ENCODE measurements at regions not wholly inside any gene's neighbourhood (a gene's known extent, or its start where the extent isn't known, plus 50 kb on each side); places are given as distances from the start of the nearest gene placed in this dataset.

- TF ChIP-seq, protein P1, sequence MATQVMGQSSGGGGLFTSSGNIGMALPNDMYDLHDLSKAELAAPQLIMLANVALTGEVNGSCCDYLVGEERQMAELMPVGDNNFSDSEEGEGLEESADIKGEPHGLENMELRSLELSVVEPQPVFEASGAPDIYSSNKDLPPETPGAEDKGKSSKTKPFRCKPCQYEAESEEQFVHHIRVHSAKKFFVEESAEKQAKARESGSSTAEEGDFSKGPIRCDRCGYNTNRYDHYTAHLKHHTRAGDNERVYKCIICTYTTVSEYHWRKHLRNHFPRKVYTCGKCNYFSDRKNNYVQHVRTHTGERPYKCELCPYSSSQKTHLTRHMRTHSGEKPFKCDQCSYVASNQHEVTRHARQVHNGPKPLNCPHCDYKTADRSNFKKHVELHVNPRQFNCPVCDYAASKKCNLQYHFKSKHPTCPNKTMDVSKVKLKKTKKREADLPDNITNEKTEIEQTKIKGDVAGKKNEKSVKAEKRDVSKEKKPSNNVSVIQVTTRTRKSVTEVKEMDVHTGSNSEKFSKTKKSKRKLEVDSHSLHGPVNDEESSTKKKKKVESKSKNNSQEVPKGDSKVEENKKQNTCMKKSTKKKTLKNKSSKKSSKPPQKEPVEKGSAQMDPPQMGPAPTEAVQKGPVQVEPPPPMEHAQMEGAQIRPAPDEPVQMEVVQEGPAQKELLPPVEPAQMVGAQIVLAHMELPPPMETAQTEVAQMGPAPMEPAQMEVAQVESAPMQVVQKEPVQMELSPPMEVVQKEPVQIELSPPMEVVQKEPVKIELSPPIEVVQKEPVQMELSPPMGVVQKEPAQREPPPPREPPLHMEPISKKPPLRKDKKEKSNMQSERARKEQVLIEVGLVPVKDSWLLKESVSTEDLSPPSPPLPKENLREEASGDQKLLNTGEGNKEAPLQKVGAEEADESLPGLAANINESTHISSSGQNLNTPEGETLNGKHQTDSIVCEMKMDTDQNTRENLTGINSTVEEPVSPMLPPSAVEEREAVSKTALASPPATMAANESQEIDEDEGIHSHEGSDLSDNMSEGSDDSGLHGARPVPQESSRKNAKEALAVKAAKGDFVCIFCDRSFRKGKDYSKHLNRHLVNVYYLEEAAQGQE (IDR thresholded peaks at IDR 0.05; ENCODE audit: borderline replicate concordance) = peak; percentile 42; the same call in 1 of the 2 replicates
- TF ChIP-seq, protein P1 (CRISPR knock-in tag; IDR thresholded peaks at IDR 0.05; ENCODE audit: low read depth) = no peak
These were observed 63.8 kb upstream of the TAPT1 start (continued) for GRCh38 chr4:16289897-16290554.

DNA sequence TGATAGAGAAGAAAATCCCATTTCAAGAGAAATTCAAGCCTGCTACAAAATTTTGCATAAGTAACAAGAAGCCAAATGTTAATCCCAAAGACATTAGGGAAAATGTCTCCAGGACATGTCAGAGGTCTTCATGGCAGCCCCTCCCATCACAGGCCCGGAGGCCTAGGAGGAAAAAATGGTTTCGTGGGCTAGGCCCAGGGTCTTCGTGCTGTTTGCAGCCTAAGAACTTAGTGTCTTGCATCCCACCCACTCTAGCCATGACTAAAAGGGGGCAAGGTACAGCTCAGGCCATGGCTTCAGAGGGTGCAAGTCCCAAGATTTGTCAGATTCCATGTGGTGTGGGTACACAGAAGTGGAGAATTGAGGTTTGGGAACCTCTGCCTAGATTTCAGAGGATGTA is 57.8 kb upstream of the TAPT1 start:
- no peaks in the 10 kb centered on the region for H4K20me1 ChIP-seq (replicated peaks; ENCODE audit: control insufficient read depth, insufficient read depth, low read length)
- H3K9me1 ChIP-seq (ENCODE audit: control insufficient read depth, insufficient read depth, low read length) = no peaks in the 10 kb centered on the region
- no peak overlapping the region for H3K4me2 ChIP-seq (ENCODE audit: insufficient read depth, low read length)
- intact Hi-C loops (cut with micrococcal nuclease) = no loop called here
- ChIA-PET CTCF (ENCODE audit: low intra/inter-chr PET ratio) (no interaction called here), POLR2A (no interaction called here)
- in situ Hi-C loops (cut with MboI) = loop anchor here (10.0 to 25.0 kb wide), 2 partner anchors 1053 to 1171 kb away; no protein-coding TSS in a partner anchor
- H2AFZ ChIP-seq (ENCODE audit: low read depth, low read length) = no peak overlapping the region
- DNase-seq (ENCODE audit: extremely low read depth in 1 of 4, low spot score in 3 of 4) (no peak), ATAC-seq (no peak), FAIRE-seq (no peak)
- no peaks in the 10 kb centered on the region for H3K36me3 ChIP-seq (ENCODE audit: control insufficient read depth, insufficient read depth, low read length)
- no TSS peak for BruUV-seq (replicated peaks)
- H3K27ac ChIP-seq (ENCODE audit: extremely low read depth, low read depth, low read length) = no peak overlapping the region
- no peak overlapping the region for H3K9ac ChIP-seq (ENCODE audit: insufficient read depth in 1 of 2, low read depth in 2 of 2, low read length in 2 of 2)
- no peaks in the 10 kb centered on the region for H3K27me3 ChIP-seq (ENCODE audit: control insufficient read depth in 2 of 2, insufficient read depth in 2 of 2, low read length in 2 of 2)
- H3K9me3 ChIP-seq (replicated peaks; ENCODE audit: control insufficient read depth, insufficient read depth, low read depth, low read length) = no peaks in the 10 kb centered on the region
- H3K4me1 ChIP-seq (replicated peaks in 1 of 2; ENCODE audit: control insufficient read depth in 2 of 2, insufficient read depth in 2 of 2, low read length in 2 of 2) = no peaks in the 10 kb centered on the region
- no peak overlapping the region for H3K4me3 ChIP-seq
- whole genome bisulfite sequencing (ENCODE audit: insufficient coverage, low coverage, missing lambda C conversion rate) = 0% methylated on average over 3 of the region's 3 CpGs
- H3K79me2 ChIP-seq (ENCODE audit: control insufficient read depth, insufficient read depth, low read length) = no peaks in the 10 kb centered on the region
- TF ChIP-seq ZNF174 (CRISPR knock-in tag; IDR thresholded peaks at IDR 0.05) = no peak
- no peak for TF ChIP-seq ZNF589 (CRISPR knock-in tag; IDR thresholded peaks at IDR 0.05; ENCODE audit: low read depth)
- TF ChIP-seq ZFP36 (IDR thresholded peaks at IDR 0.05; ENCODE audit: low read depth, low read length, partially characterized antibody) = peak; percentile 79
- no peak for TF ChIP-seq KHSRP (IDR thresholded peaks at IDR 0.05)
- no peak for TF ChIP-seq YY1 (IDR thresholded peaks at IDR 0.05; ENCODE audit: borderline replicate concordance in 1 of 3, control insufficient read depth in 1 of 3, extremely low read depth in 1 of 3, insufficient read depth in 3 of 3, insufficient read length in 1 of 3, insufficient replicate concordance in 2 of 3, low read depth in 1 of 3, low read length in 2 of 3)
- TF ChIP-seq PHB2 (IDR thresholded peaks at IDR 0.05; ENCODE audit: low read depth) = no peak
- no peak for TF ChIP-seq KAT2B (IDR thresholded peaks at IDR 0.05; ENCODE audit: low read depth, low read length)
- TF ChIP-seq ZNF324 (CRISPR knock-in tag; IDR thresholded peaks at IDR 0.05) = no peak
- no peak for TF ChIP-seq EP400 (IDR thresholded peaks at IDR 0.05)
- no peak for TF ChIP-seq RFX7 (CRISPR knock-in tag; IDR thresholded peaks at IDR 0.05)
- TF ChIP-seq PRPF4 (IDR thresholded peaks at IDR 0.05; ENCODE audit: insufficient read depth, low read depth, low read length, poor library complexity, severe bottlenecking) = no peak
- TF ChIP-seq FOS (IDR thresholded peaks at IDR 0.05; ENCODE audit: extremely low read depth, insufficient read length) = no peak
